CD14-positive monocyte (primary cell): ENCODE measurements at regions not wholly inside any gene's neighbourhood (a gene's known extent, or its start where the extent isn't known, plus 50 kb on each side); places are given as distances from the start of the nearest gene placed in this dataset.
"Not testable (repeated sequence)": the region's sequence is repeated elsewhere in the genome, so short reads cannot be mapped to it uniquely, and the experiment has no call there.

Experiments used
- DNase-seq, 3 donors: peaks; one replicate each; pipeline ENCODE4 v3.0.0-alpha.2; 2011 to 2022
- H2AFZ ChIP-seq: 2 replicates; pipeline ENCODE4 v1.6.0; 2012; ENCODE audit warnings: mild to moderate bottlenecking, low read depth, low read length, inconsistent platforms; ENCODE audit not compliant: insufficient read depth, poor library complexity, severe bottlenecking
- H3K27ac ChIP-seq, 2 donors: 1 replicate in 1 of 2; 2 replicates in 1 of 2; pipeline ENCODE4 v1.5.1; 2012 to 2013; ENCODE audit warnings: low read length in 2 of 2, control low read depth in 1 of 2, inconsistent platforms in 1 of 2, low read depth in 1 of 2, mild to moderate bottlenecking in 1 of 2
- H3K27me3 ChIP-seq, 2 donors: one replicate each; pipeline versions ENCODE4 v1.6.0 to v1.6.1; 2011 to 2013; ENCODE audit warnings: low read length in 2 of 2; ENCODE audit not compliant: control insufficient read depth in 2 of 2, insufficient read depth in 2 of 2
- H3K36me3 ChIP-seq, 2 donors: replicated peaks in 1 of 2; 1 replicate in 1 of 2; 2 replicates in 1 of 2; pipeline versions ENCODE4 v1.5.1 to v1.6.1; 2012 to 2013; ENCODE audit warnings: low read length in 2 of 2, control low read depth in 1 of 2, inconsistent platforms in 1 of 2, mild to moderate bottlenecking in 1 of 2; ENCODE audit not compliant: insufficient read depth in 2 of 2, control insufficient read depth in 1 of 2
- H3K4me1 ChIP-seq, 2 donors: 1 replicate in 1 of 2; 2 replicates in 1 of 2; pipeline versions ENCODE4 v1.5.1 to v1.6.1; 2012 to 2013; ENCODE audit warnings: low read length in 2 of 2, control low read depth in 1 of 2, inconsistent platforms in 1 of 2, mild to moderate bottlenecking in 1 of 2, moderate library complexity in 1 of 2; ENCODE audit not compliant: insufficient read depth in 2 of 2, control insufficient read depth in 1 of 2
- H3K4me2 ChIP-seq: replicated peaks from 2 replicates; pipeline ENCODE3; 2012; ENCODE audit warnings: low read length, moderate library complexity, mild to moderate bottlenecking; ENCODE audit not compliant: poor library complexity, severe bottlenecking; ENCODE audit errors: extremely low read depth
- H3K4me3 ChIP-seq, 3 experiments: fragments of 200-600 bp in 1 of 3; sonication (generic) in 1 of 3; replicated peaks in 1 of 3; 1 replicate in 2 of 3; 2 replicates in 1 of 3; pipeline ENCODE4 v1.5.1; 2011 to 2013; ENCODE audit warnings: low read length in 3 of 3, mild to moderate bottlenecking in 3 of 3, control low read depth in 2 of 3, low read depth in 2 of 3, inconsistent platforms in 1 of 3, moderate library complexity in 1 of 3
- H3K79me2 ChIP-seq: 2 replicates; pipeline ENCODE4 v1.6.0; 2012; ENCODE audit warnings: mild to moderate bottlenecking, control low read depth, inconsistent platforms, low read length, moderate library complexity; ENCODE audit not compliant: insufficient read depth
- H3K9ac ChIP-seq: 2 replicates; pipeline ENCODE4 v1.6.0; 2017; ENCODE audit warnings: low read length, mild to moderate bottlenecking; ENCODE audit not compliant: insufficient read depth, poor library complexity, severe bottlenecking
- H3K9me3 ChIP-seq, 2 donors: replicated peaks in 1 of 2; 1 replicate in 1 of 2; 2 replicates in 1 of 2; pipeline versions ENCODE4 v1.5.1 to v1.6.1; 2012 to 2013; ENCODE audit warnings: low read length in 2 of 2, control low read depth in 1 of 2; ENCODE audit not compliant: control insufficient read depth in 1 of 2, insufficient read depth in 1 of 2
- H4K20me1 ChIP-seq: 2 replicates; pipeline ENCODE4 v1.6.0; 2012; ENCODE audit warnings: mild to moderate bottlenecking, low read length, control low read depth, moderate library complexity; ENCODE audit not compliant: insufficient read depth
- H3K27ac Mint-ChIP-seq, 7 donors: one replicate each; pipeline ENCODE4 v1.8.0; 2020; ENCODE audit warnings: mild to moderate bottlenecking in 7 of 7, mixed read lengths in 7 of 7, moderate library complexity in 6 of 7, inconsistent platforms in 2 of 7
- H3K27me3 Mint-ChIP-seq, 3 donors: one replicate each; pipeline ENCODE4 v1.8.0; 2021 to 2022; ENCODE audit warnings: low read depth in 3 of 3, mild to moderate bottlenecking in 3 of 3, mixed read lengths in 3 of 3, moderate library complexity in 3 of 3, inconsistent platforms in 1 of 3
- H3K36me3 Mint-ChIP-seq, 2 donors: one replicate each; pipeline ENCODE4 v1.8.0; 2020; ENCODE audit warnings: mixed read lengths in 2 of 2, inconsistent platforms in 1 of 2, mild to moderate bottlenecking in 1 of 2
- H3K4me1 Mint-ChIP-seq: one replicate; pipeline ENCODE4 v1.8.0; 2020; ENCODE audit warnings: mild to moderate bottlenecking, mixed read lengths
- H3K4me3 Mint-ChIP-seq, 2 donors: one replicate each; pipeline ENCODE4 v1.8.0; 2020; ENCODE audit warnings: mild to moderate bottlenecking in 2 of 2, mixed read lengths in 2 of 2, moderate library complexity in 1 of 2
- H3K9me3 Mint-ChIP-seq, 7 donors: one replicate each; pipeline ENCODE4 v1.8.0; 2020 to 2022; ENCODE audit warnings: mixed read lengths in 7 of 7, mild to moderate bottlenecking in 6 of 7, moderate library complexity in 6 of 7, inconsistent platforms in 2 of 7
- WGBS: methylation state at CpG from one replicate; pipeline ENCODE4 v1.1.5; 2013; ENCODE audit warnings: missing lambda C conversion rate; ENCODE audit not compliant: insufficient coverage; 5-methylcytosine and 5-hydroxymethylcytosine counted together
- intact Hi-C, 2 donors: fragments of 100-400 bp; cut with micrococcal nuclease; formaldehyde crosslinking; loops; one replicate each; pipeline versions ENCODE4 v1.15.0 to v1.15.1; 2023
- TF ChIP-seq, protein P1 (sequence below): fragments of 200-600 bp; IDR thresholded peaks from one replicate; pipeline ENCODE4 v1.8.0; 2022; ENCODE audit warnings: antibody characterized with exemption, mild to moderate bottlenecking

- H3K9ac ChIP-seq: no peak overlapping the region
- H3K79me2 ChIP-seq: no peaks in the 10 kb centered on the region
- no peak overlapping the region for H3K4me3 ChIP-seq
- no peak overlapping the region for H3K4me2 ChIP-seq
- intact Hi-C loops: no loop called here
- no peak overlapping the region for H2AFZ ChIP-seq
- H3K27me3 ChIP-seq: no peaks in the 10 kb centered on the region
- H4K20me1 ChIP-seq: no peaks in the 10 kb centered on the region
- Mint-ChIP-seq H3K4me1 (no peaks in the 10 kb centered on the region), H3K36me3 (no peaks in the 10 kb centered on the region), H3K27me3 (peaks cover 0 to 1% (median 0%) of the 10 kb centered on the region in 3 donors), H3K27ac (no peak overlapping the region), H3K4me3 (no peak overlapping the region), H3K9me3 (peaks cover 0 to 12% (median 2%) of the 10 kb centered on the region in 7 donors)
- no peak for DNase-seq
- no peaks in the 10 kb centered on the region for H3K4me1 ChIP-seq
- TF ChIP-seq, protein P1, sequence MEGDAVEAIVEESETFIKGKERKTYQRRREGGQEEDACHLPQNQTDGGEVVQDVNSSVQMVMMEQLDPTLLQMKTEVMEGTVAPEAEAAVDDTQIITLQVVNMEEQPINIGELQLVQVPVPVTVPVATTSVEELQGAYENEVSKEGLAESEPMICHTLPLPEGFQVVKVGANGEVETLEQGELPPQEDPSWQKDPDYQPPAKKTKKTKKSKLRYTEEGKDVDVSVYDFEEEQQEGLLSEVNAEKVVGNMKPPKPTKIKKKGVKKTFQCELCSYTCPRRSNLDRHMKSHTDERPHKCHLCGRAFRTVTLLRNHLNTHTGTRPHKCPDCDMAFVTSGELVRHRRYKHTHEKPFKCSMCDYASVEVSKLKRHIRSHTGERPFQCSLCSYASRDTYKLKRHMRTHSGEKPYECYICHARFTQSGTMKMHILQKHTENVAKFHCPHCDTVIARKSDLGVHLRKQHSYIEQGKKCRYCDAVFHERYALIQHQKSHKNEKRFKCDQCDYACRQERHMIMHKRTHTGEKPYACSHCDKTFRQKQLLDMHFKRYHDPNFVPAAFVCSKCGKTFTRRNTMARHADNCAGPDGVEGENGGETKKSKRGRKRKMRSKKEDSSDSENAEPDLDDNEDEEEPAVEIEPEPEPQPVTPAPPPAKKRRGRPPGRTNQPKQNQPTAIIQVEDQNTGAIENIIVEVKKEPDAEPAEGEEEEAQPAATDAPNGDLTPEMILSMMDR: no peak
- H3K27ac ChIP-seq: no peak overlapping the region
- H3K9me3 ChIP-seq: peaks cover 0 to 3% of the 10 kb centered on the region in 2 donors
- WGBS: no CpG with 5 or more reads among the region's 3 CpGs
- H3K36me3 ChIP-seq: no peaks in the 10 kb centered on the region
Observed at GRCh38 chr1:219322766-219323165, 149.1 kb downstream of the LYPLAL1 start.

- H3K27me3 Mint-ChIP-seq, H3K27ac ChIP-seq, H3K36me3 Mint-ChIP-seq, H3K9me3 ChIP-seq, H3K9ac ChIP-seq, H3K9me3 Mint-ChIP-seq, H3K4me3 ChIP-seq, H3K4me1 Mint-ChIP-seq, H2AFZ ChIP-seq, H3K4me2 ChIP-seq, H3K4me3 Mint-ChIP-seq, H3K27me3 ChIP-seq, H4K20me1 ChIP-seq, H3K36me3 ChIP-seq, intact Hi-C loops, DNase-seq, H3K4me1 ChIP-seq, H3K27ac Mint-ChIP-seq, H3K79me2 ChIP-seq: not testable (repeated sequence)
- WGBS: no CpG with 5 or more reads among the region's 5 CpGs
Observed at GRCh38 chr1:219320563-219320962, 146.9 kb downstream of the LYPLAL1 start.
